Loucy (cell line): ENCODE measurements at regions not wholly inside any gene's neighbourhood (a gene's known extent, or its start where the extent isn't known, plus 50 kb on each side); places are given as distances from the start of the nearest gene placed in this dataset.

Experiments
- H2AFZ ChIP-seq: fragments of 200-600 bp; sonication (generic); 2 replicates; pipeline ENCODE4 v1.6.0; 2016; ENCODE audit warnings: antibody characterized with exemption, mild to moderate bottlenecking, low read length, moderate library complexity
- H3F3A ChIP-seq: fragments of 200-600 bp; 2 replicates; pipeline ENCODE4 v1.6.0; 2016; ENCODE audit warnings: antibody characterized with exemption, low read depth, mild to moderate bottlenecking
- H3K27me3 ChIP-seq: fragments of 200-600 bp; sonication (generic); 2 replicates; pipeline ENCODE4 v1.6.1; 2014; ENCODE audit warnings: low read length, mild to moderate bottlenecking; ENCODE audit not compliant: insufficient read depth, poor library complexity, severe bottlenecking
- H3K36me3 ChIP-seq: fragments of 200-600 bp; sonication (generic); 2 replicates; pipeline ENCODE4 v1.6.1; 2016; ENCODE audit warnings: low read length; ENCODE audit not compliant: insufficient read depth
- H3K4me1 ChIP-seq: fragments of 200-600 bp; sonication (generic); 2 replicates; pipeline ENCODE4 v1.5.1; 2014; ENCODE audit warnings: low read length, mild to moderate bottlenecking; ENCODE audit not compliant: insufficient read depth, poor library complexity, severe bottlenecking
- H3K4me2 ChIP-seq: fragments of 200-600 bp; sonication (generic); 2 replicates; pipeline ENCODE4 v1.6.0; 2014; ENCODE audit warnings: antibody characterized with exemption, low read length, low read depth, mild to moderate bottlenecking; ENCODE audit not compliant: poor library complexity, severe bottlenecking
- H3K4me3 ChIP-seq: fragments of 200-600 bp; sonication (generic); 2 replicates; pipeline ENCODE4 v1.5.1; 2014; ENCODE audit warnings: low read length, mild to moderate bottlenecking, mixed read lengths; ENCODE audit not compliant: poor library complexity, severe bottlenecking
- H3K79me2 ChIP-seq: fragments of 200-600 bp; sonication (generic); 2 replicates; pipeline ENCODE4 v1.6.1; 2014; ENCODE audit warnings: low read length; ENCODE audit not compliant: insufficient read depth
- H3K9ac ChIP-seq: fragments of 200-600 bp; sonication (generic); 2 replicates; pipeline ENCODE4 v1.6.0; 2014; ENCODE audit warnings: mild to moderate bottlenecking, low read depth, low read length, moderate library complexity; ENCODE audit not compliant: poor library complexity, severe bottlenecking
- H3K9me2 ChIP-seq: fragments of 200-600 bp; sonication (generic); replicated peaks from 2 replicates; pipeline ENCODE4 v1.6.1; 2016; ENCODE audit warnings: low read depth, low read length, mixed read lengths
- H3K9me3 ChIP-seq: fragments of 200-600 bp; sonication (generic); 2 replicates; pipeline ENCODE4 v1.6.1; 2014; ENCODE audit warnings: mild to moderate bottlenecking, antibody characterized with exemption, low read length, low read depth; ENCODE audit not compliant: insufficient read depth
- H4K20me1 ChIP-seq: fragments of 200-600 bp; sonication (generic); 2 replicates; pipeline ENCODE4 v1.6.0; 2014; ENCODE audit warnings: antibody characterized with exemption, low read length, mild to moderate bottlenecking; ENCODE audit not compliant: insufficient read depth, poor library complexity, severe bottlenecking
- EZH2phosphoT487 ChIP-seq: fragments of 200-600 bp; IDR thresholded peaks from 2 replicates; pipeline ENCODE4 v1.6.1; 2018; ENCODE audit warnings: antibody characterized with exemption, mild to moderate bottlenecking, moderate library complexity, borderline replicate concordance
- TF ChIP-seq, protein P1 (sequence below): fragments of 200-600 bp; sonication (generic); conservative IDR thresholded peaks from 2 replicates; pipeline ENCODE4 v1.5.1; 2014; ENCODE audit warnings: mild to moderate bottlenecking, antibody characterized with exemption, low read length

DNA sequence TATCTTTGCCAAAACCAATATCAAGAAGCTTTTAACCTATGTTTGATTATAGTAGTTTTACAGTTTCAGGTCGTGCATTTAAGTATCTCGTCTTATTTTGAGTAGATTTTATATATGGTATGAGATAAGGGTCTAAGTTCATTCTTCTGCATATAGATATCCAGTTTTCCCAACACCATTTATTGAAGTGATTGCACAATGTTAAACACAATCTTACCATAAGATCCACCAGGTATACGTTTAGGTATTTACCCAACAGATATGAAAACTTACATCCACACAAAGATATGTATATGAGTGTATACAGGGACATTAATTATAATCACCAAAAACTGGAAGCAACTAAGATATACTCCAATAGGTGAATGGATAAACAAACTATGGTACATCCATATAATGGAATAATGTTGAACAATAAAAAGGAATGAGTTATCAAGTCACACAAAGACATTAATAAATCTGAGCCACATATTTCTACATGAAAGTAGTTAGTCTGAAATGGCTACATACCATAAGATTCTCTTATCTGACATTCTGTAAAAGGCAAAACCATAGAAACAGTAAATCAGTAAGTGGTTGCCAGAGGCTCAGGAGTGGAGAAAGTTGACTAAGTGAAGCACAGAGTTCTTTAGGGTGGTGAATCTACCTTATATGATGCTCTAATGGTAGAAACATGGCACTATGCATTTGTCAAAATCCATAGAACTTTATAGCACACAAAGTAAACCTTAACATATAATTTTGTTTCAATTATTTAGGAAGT, 222.6 kb downstream of the NUAK1 start:
- Histone ChIP-seq H4K20me1 (no peaks in the 10 kb centered on the region), H3K9ac (no peak overlapping the region), H3F3A (no peaks in the 10 kb centered on the region), H2AFZ (no peak overlapping the region), H3K4me2 (no peak overlapping the region), H3K27me3 (no peaks in the 10 kb centered on the region), H3K4me1 (no peaks in the 10 kb centered on the region), H3K4me3 (no peak overlapping the region), H3K36me3 (no peaks in the 10 kb centered on the region), H3K79me2 (no peaks in the 10 kb centered on the region), H3K9me3 (no peaks in the 10 kb centered on the region), H3K9me2 (no peaks in the 10 kb centered on the region; the same call in 1 of the 2 replicates)
- TF ChIP-seq, protein P1, sequence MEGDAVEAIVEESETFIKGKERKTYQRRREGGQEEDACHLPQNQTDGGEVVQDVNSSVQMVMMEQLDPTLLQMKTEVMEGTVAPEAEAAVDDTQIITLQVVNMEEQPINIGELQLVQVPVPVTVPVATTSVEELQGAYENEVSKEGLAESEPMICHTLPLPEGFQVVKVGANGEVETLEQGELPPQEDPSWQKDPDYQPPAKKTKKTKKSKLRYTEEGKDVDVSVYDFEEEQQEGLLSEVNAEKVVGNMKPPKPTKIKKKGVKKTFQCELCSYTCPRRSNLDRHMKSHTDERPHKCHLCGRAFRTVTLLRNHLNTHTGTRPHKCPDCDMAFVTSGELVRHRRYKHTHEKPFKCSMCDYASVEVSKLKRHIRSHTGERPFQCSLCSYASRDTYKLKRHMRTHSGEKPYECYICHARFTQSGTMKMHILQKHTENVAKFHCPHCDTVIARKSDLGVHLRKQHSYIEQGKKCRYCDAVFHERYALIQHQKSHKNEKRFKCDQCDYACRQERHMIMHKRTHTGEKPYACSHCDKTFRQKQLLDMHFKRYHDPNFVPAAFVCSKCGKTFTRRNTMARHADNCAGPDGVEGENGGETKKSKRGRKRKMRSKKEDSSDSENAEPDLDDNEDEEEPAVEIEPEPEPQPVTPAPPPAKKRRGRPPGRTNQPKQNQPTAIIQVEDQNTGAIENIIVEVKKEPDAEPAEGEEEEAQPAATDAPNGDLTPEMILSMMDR = no peak
- TF ChIP-seq EZH2phosphoT487 = no peak

DNA sequence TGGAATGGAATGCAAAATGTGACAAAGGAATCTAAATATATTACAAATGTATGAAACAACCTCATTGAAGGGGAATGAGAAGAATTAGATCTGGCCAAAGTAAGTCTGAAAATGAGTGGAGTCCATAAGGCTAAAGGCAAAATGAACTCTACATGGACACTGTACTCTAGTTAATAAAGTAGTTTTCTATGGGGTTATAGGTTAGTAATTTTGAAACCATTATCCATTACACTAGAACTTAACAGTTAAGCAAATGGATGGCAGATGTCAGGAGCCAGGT, 222.1 kb downstream of the NUAK1 start:
- H3K36me3 ChIP-seq = no peaks in the 10 kb centered on the region

DNA sequence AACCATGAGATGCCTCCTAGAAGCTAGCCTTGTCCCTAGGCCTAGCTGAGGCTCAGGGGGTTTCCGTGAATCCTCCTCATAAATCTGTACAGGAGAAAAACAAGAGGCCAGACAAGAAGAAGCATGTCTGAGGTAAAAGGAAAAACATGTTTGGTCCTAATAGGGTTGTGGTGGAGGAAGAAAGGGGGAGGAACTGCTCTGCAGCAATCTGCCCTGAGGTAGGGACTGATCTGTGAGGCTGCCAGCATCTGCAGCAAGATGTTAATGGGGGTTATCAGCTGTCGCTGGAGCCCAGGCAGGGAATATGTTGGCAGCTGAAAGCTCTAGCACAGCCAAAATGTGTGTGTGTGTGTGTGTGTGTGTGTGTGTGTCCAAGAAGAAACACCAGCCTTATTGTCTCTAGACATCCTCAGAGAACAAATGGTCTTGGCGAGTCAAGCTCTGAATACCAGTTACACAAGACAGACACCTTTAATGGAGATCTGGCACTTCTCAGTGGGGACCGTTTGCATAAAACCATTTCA, 218.5 kb downstream of the NUAK1 start:
- no peak for TF ChIP-seq EZH2phosphoT487
- TF ChIP-seq, protein P1 = no peak
- H3K36me3 ChIP-seq = no peaks in the 10 kb centered on the region
- H3K4me1 ChIP-seq = no peaks in the 10 kb centered on the region
- H3F3A ChIP-seq = no peaks in the 10 kb centered on the region
- no peak overlapping the region for H3K4me3 ChIP-seq
- H2AFZ ChIP-seq = no peak overlapping the region
- H3K79me2 ChIP-seq = no peaks in the 10 kb centered on the region
- H4K20me1 ChIP-seq = no peaks in the 10 kb centered on the region
- H3K9me3 ChIP-seq = no peaks in the 10 kb centered on the region
- H3K9me2 ChIP-seq = no peaks in the 10 kb centered on the region; the same call in 1 of the 2 replicates
- H3K9ac ChIP-seq = no peak overlapping the region
- H3K27me3 ChIP-seq = no peaks in the 10 kb centered on the region
- no peak overlapping the region for H3K4me2 ChIP-seq

More for the DNA sequence above, 222.1 kb downstream of the NUAK1 start:
- Histone ChIP-seq H4K20me1 (no peaks in the 10 kb centered on the region), H3K27me3 (no peaks in the 10 kb centered on the region), H3K4me1 (no peaks in the 10 kb centered on the region), H3K9me2 (no peaks in the 10 kb centered on the region; the same call in 1 of the 2 replicates), H3K4me2 (no peak overlapping the region), H3K4me3 (no peak overlapping the region), H3F3A (no peaks in the 10 kb centered on the region), H3K9ac (no peak overlapping the region), H2AFZ (no peak overlapping the region), H3K79me2 (no peaks in the 10 kb centered on the region), H3K9me3 (no peaks in the 10 kb centered on the region)
- TF ChIP-seq EZH2phosphoT487 = no peak
- TF ChIP-seq, protein P1 = no peak
